IPS DF 19.7 (cell line): ENCODE measurements at regions not wholly inside any gene's neighbourhood (a gene's known extent, or its start where the extent isn't known, plus 50 kb on each side); places are given as distances from the start of the nearest gene placed in this dataset.
"Not testable (repeated sequence)": the region's sequence is repeated elsewhere in the genome, so short reads cannot be mapped to it uniquely, and the experiment has no call there.

Experiments used
- DNase-seq: peaks from one replicate; pipeline ENCODE4 v3.0.0-alpha.2; 2013; ENCODE audit warnings: low read depth, low spot score

- no peak for DNase-seq
Observed at GRCh38 chr6:170063851-170064602, 226.9 kb downstream of the DLL1 start.

GRCh38 chr6:170063431-170063830, 227.4 kb downstream of the DLL1 start:
- DNase-seq, result no peak

- no peak for DNase-seq
Observed at GRCh38 chr6:170062915-170063241, 228.0 kb downstream of the DLL1 start.

DNA sequence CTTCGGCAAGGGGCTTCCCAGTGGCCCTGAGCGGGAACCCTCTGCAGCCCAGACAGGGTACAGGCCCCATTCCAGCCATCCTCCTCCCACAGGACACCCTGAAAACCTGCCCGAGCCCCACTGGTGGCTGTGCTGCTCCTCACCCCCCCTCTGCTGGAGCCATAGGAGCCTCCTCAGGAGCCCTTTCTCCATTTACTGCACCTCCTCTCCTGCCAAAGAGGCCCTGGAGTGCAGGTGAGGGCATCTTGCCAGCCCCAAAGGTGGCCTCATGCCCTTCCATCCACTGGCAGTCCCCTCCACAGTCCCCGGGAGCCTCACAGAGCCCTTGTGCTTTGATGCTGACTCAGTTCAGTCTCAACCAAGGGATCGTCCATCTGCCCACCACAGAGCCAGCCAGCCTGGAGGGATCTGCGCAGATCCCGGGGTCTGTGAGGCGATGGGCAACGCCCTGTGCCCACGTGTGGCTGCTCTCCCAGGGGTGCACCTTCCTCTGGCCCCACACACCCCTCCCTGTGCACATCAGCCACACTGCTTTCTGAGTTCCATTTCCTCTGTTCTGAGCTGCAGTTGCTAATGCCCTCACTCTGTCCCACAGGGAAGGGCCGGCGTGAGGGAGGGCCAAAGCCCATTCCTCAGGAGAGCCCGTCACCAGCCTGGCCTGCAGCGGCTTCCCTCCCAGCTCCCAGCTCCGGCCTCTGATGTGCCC, 228.5 kb downstream of the DLL1 start:
- DNase-seq, result no peak

DNA sequence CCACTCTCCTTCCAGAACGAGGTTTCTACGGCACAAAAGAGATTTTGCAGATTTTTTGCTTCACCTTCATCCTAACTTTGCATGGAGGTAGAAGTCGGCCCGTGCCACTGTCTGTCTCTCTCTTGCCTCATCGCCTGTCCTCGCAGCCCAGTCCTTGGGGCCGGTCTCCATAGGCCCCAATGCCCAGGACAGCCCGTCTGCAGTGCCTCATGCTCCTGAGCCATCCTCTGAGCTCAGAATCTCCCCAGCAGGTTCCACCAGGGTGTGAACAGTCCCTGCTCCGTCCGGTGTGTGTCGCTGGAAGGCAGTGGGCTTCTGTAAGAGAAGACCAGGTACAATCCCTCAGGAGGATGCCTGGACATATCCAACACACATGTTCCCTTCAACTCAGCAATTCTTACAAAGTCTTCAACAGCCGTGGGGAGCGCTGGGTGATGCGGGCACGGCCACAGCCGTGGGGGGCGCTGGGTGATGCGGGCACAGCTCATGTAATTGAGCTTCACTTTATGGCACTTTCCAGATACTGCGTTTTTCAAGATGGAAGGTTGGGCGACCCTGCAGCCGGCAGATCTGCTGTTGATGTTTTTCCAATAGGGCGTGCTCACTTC, 231.9 kb downstream of the DLL1 start:
- DNase-seq, result no peak

DNA sequence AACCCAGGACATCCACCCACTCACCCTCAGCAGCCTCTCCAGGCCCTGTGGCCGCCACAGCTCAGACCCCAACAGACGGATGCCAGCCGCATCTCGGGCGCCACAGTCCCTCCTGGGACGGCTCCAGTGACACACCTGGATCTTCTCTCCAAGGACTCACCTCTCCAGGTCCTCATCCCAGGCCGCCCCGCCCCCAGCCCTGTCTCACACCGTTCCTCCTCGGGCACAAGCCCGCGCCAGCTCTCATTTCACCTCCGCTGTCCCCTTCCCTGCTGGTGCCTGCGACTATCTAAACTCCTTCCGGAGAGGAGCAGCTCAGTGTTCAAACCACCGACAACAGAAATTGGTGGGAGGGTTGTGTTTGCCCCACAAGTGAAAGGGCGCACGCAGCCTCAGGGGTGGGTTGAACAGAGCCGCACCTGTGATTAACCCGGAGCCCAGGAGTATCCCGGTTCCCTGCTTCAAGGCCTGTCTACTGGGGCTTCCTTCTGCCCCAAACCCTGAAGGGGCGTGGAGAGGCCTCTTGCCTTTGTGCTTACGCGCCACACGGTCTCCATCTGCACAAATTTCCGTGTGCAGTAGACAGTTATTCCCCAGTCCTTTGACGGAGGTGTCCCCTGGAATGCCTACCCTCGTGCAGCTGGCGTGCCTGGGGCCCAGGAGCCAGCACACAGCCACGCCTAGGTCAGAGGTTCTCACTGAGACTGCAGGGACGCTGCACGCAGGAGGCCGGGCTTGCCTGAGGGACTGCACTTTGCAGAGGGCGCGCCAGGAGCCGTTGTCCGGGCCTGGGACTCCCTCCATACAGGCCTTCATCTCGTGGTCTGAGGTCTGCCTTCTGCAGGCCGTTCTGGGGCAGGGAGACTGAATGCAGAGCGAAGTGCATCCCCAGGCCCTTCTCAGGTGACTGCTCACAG, 232.7 kb downstream of the DLL1 start:
- DNase-seq, result no peak

DNA sequence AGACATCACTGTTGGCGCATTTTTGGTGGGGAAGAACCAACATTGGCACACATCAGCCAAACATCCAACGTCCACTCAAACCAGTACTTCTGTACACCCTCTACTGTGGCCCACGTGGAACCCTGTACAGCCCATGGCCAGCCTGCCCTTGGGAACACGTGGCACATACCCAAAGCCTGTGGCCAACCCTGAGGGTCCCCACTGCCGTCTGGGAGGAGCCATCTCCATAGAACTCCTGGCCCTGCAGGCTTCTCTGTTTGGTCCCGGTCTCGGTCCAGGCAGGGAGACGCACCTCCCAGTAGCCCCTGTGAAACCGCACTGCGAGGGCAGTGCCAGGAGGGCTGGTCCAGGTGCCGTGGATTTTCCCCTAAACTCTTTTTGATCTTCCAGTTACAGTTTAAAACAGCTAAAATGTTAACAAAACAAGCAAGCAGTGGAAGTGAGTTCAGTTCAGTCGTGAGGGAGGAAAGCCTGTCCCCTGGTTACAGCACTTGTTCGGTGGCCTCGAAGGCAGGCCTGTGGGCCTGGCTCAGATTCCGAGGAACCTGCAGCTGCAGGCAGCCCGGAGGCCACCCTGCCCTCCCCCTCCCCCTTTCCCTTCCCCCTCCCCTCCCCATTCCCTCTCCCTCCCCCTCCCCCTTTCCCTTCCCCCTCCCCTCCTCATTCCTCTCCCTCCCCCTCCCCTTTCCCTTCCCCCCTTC, 233.7 kb downstream of the DLL1 start:
- no peak for DNase-seq

DNA sequence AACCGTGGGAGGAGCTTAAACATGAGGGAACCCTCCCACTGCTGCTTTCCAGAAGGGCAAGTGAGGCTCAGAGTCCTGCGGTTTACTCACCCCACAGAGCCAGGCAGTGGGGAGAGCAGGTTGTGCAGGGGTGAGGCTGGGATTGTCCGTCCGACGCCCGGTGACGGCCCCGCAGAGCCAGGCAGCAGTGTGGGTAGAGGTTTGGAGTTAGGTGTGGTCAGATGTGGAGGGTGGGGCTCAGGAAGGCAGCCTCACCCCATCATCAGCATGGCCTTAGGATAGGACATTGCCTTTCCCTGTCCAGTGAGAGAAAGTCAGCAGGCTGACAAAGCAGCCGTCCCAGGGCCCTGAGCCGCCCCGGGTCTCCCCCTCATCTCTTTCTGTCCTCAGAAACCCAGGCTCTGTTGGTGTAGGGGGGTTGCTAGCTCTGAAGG, 234.6 kb downstream of the DLL1 start:
- no peak for DNase-seq

DNA sequence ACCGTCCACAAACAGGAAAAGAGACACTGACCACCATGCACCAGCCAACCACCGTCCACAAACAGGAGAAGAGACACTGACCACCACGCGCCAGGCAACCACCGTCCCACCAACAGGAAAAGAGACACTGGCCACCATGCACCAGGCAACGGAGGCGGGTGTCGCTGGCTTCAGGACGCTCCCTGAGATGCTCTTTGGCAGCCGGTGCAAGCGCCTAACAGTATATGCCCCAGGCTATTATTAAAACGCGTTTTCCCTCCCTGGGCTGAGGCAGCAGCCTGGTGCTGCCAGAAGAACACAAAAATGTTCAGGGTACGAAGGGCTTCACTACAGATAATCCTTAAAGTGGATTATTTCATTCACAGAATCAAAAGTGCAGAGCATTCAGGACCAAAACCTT, 235.1 kb downstream of the DLL1 start:
- not testable (repeated sequence) for DNase-seq

DNA sequence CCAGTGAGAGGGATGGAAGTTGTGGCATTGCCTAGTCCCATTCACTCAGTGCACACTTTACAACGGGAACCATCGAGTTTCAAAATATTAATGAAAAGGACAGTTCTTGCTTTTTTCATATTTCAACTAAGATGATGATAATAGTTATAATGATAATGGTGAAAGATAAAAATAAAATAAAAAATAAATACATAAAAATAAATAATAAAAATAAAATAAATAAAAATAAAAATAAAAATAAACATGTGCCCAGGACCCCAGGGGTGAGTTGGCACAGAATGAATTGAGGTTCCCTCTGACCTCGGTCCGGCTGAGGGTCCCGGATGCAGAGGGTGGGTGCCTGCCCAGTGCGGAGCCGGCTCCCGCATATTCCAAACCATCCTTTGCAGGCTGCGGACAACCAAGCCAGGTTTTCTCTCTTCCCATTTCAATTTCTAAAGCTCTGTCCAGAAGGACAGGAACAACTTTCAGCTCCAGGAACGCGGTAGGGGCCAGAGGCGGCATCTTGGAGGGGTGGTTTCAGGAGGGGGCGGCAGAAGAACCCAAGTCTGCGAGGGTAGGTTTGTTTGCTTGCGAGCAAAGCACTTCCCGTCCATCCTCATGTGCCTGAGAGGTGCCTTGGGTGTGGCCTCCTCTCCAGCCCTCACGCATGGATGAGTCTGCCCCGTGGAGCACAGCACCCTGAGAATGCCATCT, 236.8 kb downstream of the DLL1 start:
- no peak for DNase-seq

- DNase-seq, result no peak
Observed at GRCh38 chr6:170052991-170053821, 237.7 kb downstream of the DLL1 start.

DNA sequence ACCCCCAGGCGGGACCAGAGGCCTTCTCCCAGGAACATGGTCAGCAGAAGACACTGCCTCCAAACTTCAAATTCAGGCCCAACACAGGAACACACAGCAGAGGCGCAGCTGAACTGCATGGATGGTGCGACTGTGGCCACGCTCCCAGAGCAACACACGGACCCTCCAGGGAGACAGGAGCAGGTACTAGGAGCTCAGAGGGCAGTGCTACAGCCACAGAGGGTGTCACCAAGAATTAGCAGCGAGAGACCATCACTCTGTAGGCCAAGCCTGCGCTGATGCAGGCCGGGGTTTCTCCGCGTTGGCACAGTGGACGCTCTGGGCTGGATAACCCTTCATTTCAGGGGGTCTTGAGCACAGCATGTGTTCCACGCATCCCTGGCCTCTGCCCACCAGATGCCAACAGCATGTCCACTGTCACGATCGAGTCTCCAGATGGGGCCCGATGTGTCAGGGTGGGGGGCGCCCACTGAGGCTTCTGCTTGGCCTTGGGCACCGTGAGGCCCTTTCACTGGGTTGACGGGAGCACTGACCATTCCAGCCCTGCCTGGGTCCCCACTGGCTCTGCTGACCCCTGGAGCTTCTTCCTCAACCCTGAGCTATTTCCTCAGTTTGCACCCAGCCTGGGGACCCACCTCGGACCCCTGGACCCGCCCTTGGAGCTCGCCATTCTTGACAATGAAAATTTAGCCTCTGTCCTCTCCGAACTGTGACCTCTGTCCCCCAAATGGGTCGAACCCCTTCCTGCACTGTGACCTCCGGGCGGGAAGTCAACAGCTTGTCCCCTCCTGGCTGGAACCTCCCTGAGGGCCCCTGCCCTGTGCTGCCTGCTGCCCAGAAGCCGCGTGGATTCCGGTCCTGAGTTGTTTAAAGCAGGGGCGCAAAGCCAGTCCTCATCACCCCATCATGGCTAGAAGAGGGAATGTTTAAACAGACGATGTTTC, 239.4 kb downstream of the DLL1 start:
- DNase-seq, result no peak

DNA sequence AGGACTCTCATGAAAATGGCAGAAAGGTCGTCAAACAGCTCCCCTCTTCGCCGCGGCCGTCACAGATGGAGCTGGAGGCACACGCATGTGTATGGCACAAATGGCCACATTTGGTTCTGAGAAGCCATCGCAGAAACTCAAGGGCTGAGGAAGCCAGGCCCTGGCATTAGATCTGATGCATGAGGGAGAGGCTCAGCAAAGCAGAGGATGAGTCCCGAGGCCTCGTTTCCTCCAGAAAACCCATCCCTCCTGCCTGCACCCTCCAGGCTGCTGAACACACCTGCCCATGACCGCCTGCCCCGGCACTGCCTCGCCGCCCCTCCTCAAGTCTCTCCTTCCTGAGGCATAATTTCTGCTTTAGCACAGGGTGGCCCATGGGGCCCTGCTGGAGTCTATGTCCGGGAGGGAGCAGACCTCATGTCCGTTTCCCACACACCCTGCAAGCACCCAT, 240.3 kb downstream of the DLL1 start:
- DNase-seq, result no peak

DNA sequence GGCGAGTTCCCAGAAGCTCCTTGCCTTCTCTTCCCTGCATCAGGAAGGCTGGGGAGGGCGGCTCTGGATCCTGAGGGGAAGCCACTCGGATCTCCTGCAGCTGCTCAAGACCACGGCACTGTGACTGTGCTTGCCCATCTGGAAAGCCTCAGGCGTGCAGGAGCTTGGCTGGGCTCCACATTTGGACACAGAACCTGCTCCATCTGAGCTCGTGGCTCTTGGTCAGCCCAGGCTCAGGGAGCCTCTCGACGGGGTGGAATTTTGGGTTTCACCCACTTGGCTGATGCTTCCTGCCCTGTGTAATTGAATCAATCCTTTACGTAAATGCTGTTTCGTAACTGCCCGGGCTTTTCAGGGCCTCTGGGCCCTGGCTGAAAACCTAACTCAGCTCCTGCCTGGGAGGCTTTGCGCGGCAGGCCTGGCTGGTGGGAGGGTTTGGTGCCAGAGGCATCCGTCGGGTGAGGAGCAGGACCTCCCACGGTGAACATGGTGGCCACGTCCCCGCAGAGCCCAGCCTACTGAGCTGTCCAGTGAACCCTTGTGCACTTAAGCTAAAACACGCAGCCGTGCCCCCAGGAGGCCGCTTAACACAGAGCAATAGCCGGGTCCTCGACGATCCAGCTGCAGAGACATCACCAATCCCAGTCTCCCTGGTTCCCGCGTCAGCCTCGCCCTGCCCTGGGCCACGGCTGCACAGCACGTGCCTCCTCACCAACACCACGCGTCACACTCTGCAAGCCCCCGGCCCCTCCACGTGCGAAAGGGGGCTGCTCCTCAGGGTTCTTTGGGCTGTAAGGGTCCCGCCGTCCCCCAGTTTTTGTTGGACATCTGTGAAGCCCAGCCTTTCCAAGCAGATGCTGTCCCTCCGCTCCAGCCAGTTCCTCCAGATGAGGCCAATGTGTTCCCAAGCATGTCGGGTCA, 241.0 kb downstream of the DLL1 start:
- DNase-seq, result no peak

- DNase-seq, result no peak
Observed at GRCh38 chr6:170048615-170049256, 242.1 kb downstream of the DLL1 start.

- DNase-seq, result no peak
Observed at GRCh38 chr6:170047823-170048222, 243.1 kb downstream of the DLL1 start.
